ENCODE measurements at regions not wholly inside any gene's neighbourhood (a gene's known extent, or its start where the extent isn't known, plus 50 kb on each side); places are given as distances from the start of the nearest gene placed in this dataset.

DNA sequence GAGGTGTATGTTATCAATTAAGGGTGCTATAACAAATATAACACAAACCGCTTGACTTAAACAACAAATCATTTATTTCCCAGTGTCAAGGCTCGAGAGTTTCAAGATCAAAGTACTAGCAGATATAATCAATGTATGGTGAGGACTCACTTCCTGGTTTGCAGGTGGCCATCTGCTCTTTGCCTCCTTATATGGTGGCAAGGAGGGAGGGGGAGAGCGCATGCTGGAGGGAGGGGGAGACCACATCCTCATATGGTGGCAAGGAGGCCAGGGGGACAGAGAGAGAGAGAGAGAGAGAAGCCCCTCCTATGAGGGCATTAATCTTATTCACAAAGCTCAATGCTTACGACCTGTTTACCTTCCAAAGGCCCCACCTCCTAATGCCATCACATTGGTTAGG lies 372.3 kb upstream of the SPOCK3 start:
- TF ChIP-seq, protein P1, sequence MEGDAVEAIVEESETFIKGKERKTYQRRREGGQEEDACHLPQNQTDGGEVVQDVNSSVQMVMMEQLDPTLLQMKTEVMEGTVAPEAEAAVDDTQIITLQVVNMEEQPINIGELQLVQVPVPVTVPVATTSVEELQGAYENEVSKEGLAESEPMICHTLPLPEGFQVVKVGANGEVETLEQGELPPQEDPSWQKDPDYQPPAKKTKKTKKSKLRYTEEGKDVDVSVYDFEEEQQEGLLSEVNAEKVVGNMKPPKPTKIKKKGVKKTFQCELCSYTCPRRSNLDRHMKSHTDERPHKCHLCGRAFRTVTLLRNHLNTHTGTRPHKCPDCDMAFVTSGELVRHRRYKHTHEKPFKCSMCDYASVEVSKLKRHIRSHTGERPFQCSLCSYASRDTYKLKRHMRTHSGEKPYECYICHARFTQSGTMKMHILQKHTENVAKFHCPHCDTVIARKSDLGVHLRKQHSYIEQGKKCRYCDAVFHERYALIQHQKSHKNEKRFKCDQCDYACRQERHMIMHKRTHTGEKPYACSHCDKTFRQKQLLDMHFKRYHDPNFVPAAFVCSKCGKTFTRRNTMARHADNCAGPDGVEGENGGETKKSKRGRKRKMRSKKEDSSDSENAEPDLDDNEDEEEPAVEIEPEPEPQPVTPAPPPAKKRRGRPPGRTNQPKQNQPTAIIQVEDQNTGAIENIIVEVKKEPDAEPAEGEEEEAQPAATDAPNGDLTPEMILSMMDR (IDR thresholded peaks at IDR 0.05), result no peak
- no peak for TF ChIP-seq POLR2A (IDR thresholded peaks at IDR 0.05)

Data from heart left ventricle (tissue), 13 donors.